Mammary epithelial cell (primary cell): ENCODE measurements at regions not wholly inside any gene's neighbourhood (a gene's known extent, or its start where the extent isn't known, plus 50 kb on each side); places are given as distances from the start of the nearest gene placed in this dataset.

Experiments used
- EZH2 ChIP-seq: IDR thresholded peaks from 2 replicates; pipeline ENCODE4 v1.6.1; 2012; ENCODE audit warnings: low read length, inconsistent platforms, borderline replicate concordance
- TF ChIP-seq, protein P1 (sequence below), 2 donors: IDR thresholded peaks in 1 of 2; conservative IDR thresholded peaks in 1 of 2; 2 replicates each; pipeline ENCODE4 v1.5.1; 2011 to 2012; ENCODE audit warnings: inconsistent platforms in 2 of 2, low read length in 2 of 2, mild to moderate bottlenecking in 2 of 2, control low read depth in 1 of 2, low read depth in 1 of 2; ENCODE audit not compliant: insufficient read depth in 1 of 2; ENCODE audit errors: extremely low read depth in 1 of 2

DNA sequence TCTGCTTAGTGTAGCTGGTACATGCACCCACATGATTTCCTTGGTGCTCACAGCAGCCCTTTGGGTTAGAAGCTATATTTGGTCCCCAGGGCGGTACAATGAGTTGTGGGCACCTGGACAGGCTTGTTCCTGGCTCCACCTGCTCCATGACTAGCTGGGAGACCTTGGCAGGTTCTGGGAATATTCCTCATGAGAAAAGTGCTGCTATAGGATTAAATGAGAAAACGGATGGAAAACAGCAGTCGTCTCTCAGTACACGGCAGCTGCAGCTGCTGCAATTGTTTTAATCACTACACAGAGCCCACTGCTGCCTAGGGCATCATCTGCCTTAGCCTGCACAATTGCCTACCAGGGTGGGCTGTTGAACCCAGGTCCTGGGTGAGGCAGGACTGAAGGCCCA, 424.5 kb upstream of the B3GAT1 start:
- TF ChIP-seq, protein P1, sequence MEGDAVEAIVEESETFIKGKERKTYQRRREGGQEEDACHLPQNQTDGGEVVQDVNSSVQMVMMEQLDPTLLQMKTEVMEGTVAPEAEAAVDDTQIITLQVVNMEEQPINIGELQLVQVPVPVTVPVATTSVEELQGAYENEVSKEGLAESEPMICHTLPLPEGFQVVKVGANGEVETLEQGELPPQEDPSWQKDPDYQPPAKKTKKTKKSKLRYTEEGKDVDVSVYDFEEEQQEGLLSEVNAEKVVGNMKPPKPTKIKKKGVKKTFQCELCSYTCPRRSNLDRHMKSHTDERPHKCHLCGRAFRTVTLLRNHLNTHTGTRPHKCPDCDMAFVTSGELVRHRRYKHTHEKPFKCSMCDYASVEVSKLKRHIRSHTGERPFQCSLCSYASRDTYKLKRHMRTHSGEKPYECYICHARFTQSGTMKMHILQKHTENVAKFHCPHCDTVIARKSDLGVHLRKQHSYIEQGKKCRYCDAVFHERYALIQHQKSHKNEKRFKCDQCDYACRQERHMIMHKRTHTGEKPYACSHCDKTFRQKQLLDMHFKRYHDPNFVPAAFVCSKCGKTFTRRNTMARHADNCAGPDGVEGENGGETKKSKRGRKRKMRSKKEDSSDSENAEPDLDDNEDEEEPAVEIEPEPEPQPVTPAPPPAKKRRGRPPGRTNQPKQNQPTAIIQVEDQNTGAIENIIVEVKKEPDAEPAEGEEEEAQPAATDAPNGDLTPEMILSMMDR (conservative IDR thresholded peaks at IDR 0.05 in 1 of 2, IDR thresholded peaks at IDR 0.05 in 1 of 2; ENCODE audit: extremely low read depth in 1 of 2, insufficient read depth in 1 of 2, low read depth in 1 of 2, low read length in 2 of 2) = no peak
- no peak for TF ChIP-seq EZH2
